ENCODE measurements at regions not wholly inside any gene's neighbourhood (a gene's known extent, or its start where the extent isn't known, plus 50 kb on each side); places are given as distances from the start of the nearest gene placed in this dataset.

- no peaks in the 10 kb centered on the region for H3K36me3 ChIP-seq (ENCODE audit: control insufficient read depth, insufficient read depth, low read length)
- no peak for DNase-seq (ENCODE audit: extremely low read depth, insufficient read length)
- H3K4me3 ChIP-seq (replicated peaks; ENCODE audit: low read depth, low read length): no peak overlapping the region
- no peaks in the 10 kb centered on the region for H3K27me3 ChIP-seq (replicated peaks; ENCODE audit: control insufficient read depth, insufficient read depth, low read length)
- TF ChIP-seq CTCF (IDR thresholded peaks at IDR 0.05; ENCODE audit: insufficient read depth, low read length, poor library complexity, severe bottlenecking): no peak
Measured at GRCh38 chr3:161600173-161600572, 103.6 kb downstream of the OTOL1 start.

GRCh38 chr3:161602475-161602874 is 105.9 kb downstream of the OTOL1 start:
- no peak overlapping the region for H3K4me3 ChIP-seq (replicated peaks; ENCODE audit: low read depth, low read length)
- no peaks in the 10 kb centered on the region for H3K27me3 ChIP-seq (replicated peaks; ENCODE audit: control insufficient read depth, insufficient read depth, low read length)
- DNase-seq (ENCODE audit: extremely low read depth, insufficient read length): no peak
- no peaks in the 10 kb centered on the region for H3K36me3 ChIP-seq (ENCODE audit: control insufficient read depth, insufficient read depth, low read length)
- TF ChIP-seq CTCF (IDR thresholded peaks at IDR 0.05; ENCODE audit: insufficient read depth, low read length, poor library complexity, severe bottlenecking): no peak

GRCh38 chr3:161602918-161603317 is 106.3 kb downstream of the OTOL1 start:
- no peak overlapping the region for H3K4me3 ChIP-seq (replicated peaks; ENCODE audit: low read depth, low read length)
- no peaks in the 10 kb centered on the region for H3K27me3 ChIP-seq (replicated peaks; ENCODE audit: control insufficient read depth, insufficient read depth, low read length)
- DNase-seq (ENCODE audit: extremely low read depth, insufficient read length): no peak
- H3K36me3 ChIP-seq (ENCODE audit: control insufficient read depth, insufficient read depth, low read length): no peaks in the 10 kb centered on the region
- TF ChIP-seq CTCF (IDR thresholded peaks at IDR 0.05; ENCODE audit: insufficient read depth, low read length, poor library complexity, severe bottlenecking): no peak

GRCh38 chr3:161607056-161607455 is 110.4 kb downstream of the OTOL1 start:
- no peaks in the 10 kb centered on the region for H3K36me3 ChIP-seq (ENCODE audit: control insufficient read depth, insufficient read depth, low read length)
- DNase-seq (ENCODE audit: extremely low read depth, insufficient read length): no peak
- H3K27me3 ChIP-seq (replicated peaks; ENCODE audit: control insufficient read depth, insufficient read depth, low read length): no peaks in the 10 kb centered on the region
- TF ChIP-seq CTCF (IDR thresholded peaks at IDR 0.05; ENCODE audit: insufficient read depth, low read length, poor library complexity, severe bottlenecking): no peak
- H3K4me3 ChIP-seq (replicated peaks; ENCODE audit: low read depth, low read length): no peak overlapping the region

- TF ChIP-seq CTCF (IDR thresholded peaks at IDR 0.05; ENCODE audit: insufficient read depth, low read length, poor library complexity, severe bottlenecking): no peak
- no peaks in the 10 kb centered on the region for H3K27me3 ChIP-seq (replicated peaks; ENCODE audit: control insufficient read depth, insufficient read depth, low read length)
Measured at GRCh38 chr3:161619351-161619750, 122.7 kb downstream of the OTOL1 start.

GRCh38 chr3:161630794-161631193 is 134.2 kb downstream of the OTOL1 start:
- Histone ChIP-seq H3K27me3 (replicated peaks; ENCODE audit: control insufficient read depth, insufficient read depth, low read length) (no peaks in the 10 kb centered on the region), H3K36me3 (ENCODE audit: control insufficient read depth, insufficient read depth, low read length) (no peaks in the 10 kb centered on the region), H3K4me3 (replicated peaks; ENCODE audit: low read depth, low read length) (no peak overlapping the region)
- no peak for DNase-seq (ENCODE audit: extremely low read depth, insufficient read length)
- no peak for TF ChIP-seq CTCF (IDR thresholded peaks at IDR 0.05; ENCODE audit: insufficient read depth, low read length, poor library complexity, severe bottlenecking)

More at GRCh38 chr3:161619351-161619750, 122.7 kb downstream of the OTOL1 start:
- DNase-seq (ENCODE audit: extremely low read depth, insufficient read length): no peak
- Histone ChIP-seq H3K4me3 (replicated peaks; ENCODE audit: low read depth, low read length) (no peak overlapping the region), H3K36me3 (ENCODE audit: control insufficient read depth, insufficient read depth, low read length) (no peaks in the 10 kb centered on the region)
